ENCODE measurements at regions not wholly inside any gene's neighbourhood (a gene's known extent, or its start where the extent isn't known, plus 50 kb on each side); places are given as distances from the start of the nearest gene placed in this dataset.

DNA sequence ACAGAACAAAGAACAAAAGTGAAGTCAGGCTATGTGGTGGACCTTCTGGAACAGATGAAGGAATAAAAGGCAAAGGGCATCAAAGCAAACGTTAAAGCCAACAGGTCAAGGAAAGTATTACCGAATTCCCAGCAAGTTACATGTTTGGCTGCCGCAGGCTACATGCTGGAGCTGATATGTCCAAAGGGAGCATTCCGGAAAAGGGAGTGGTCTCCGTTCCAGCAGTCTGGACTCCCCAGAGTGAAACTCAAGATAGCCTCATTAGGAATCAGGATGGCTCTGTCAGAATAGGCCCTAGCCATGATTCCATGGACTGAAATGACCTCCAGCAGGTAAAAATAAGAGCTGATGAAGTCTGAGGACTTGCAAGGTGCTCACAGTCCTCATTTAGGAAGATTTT, 379.8 kb upstream of the PRICKLE1 start:
- TF ChIP-seq, protein P1, sequence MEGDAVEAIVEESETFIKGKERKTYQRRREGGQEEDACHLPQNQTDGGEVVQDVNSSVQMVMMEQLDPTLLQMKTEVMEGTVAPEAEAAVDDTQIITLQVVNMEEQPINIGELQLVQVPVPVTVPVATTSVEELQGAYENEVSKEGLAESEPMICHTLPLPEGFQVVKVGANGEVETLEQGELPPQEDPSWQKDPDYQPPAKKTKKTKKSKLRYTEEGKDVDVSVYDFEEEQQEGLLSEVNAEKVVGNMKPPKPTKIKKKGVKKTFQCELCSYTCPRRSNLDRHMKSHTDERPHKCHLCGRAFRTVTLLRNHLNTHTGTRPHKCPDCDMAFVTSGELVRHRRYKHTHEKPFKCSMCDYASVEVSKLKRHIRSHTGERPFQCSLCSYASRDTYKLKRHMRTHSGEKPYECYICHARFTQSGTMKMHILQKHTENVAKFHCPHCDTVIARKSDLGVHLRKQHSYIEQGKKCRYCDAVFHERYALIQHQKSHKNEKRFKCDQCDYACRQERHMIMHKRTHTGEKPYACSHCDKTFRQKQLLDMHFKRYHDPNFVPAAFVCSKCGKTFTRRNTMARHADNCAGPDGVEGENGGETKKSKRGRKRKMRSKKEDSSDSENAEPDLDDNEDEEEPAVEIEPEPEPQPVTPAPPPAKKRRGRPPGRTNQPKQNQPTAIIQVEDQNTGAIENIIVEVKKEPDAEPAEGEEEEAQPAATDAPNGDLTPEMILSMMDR (IDR thresholded peaks at IDR 0.05; ENCODE audit: low read depth, low read length): no peak
- no peak for TF ChIP-seq MYC (IDR thresholded peaks at IDR 0.05; ENCODE audit: low read depth, low read length)
